HepG2 (cell line): ENCODE measurements at regions not wholly inside any gene's neighbourhood (a gene's known extent, or its start where the extent isn't known, plus 50 kb on each side); places are given as distances from the start of the nearest gene placed in this dataset.

Source experiments
- ATAC-seq: fragments of 200-7000 bp; cut with Tn5 transposase; 3 replicates; pipeline ENCODE4 v1.9.1; 2020; ENCODE audit warnings: mild to moderate bottlenecking, moderate library complexity
- BruUV-seq: library from RNA; stranded (reverse); fragments of 400-500 nt; replicated peaks from 2 replicates; lab custom pipeline; 2021; lab: Mats Ljungman, UMichigan
- CTCF ChIA-PET: fragments of 300-600 bp; formaldehyde crosslinking; extraction: SDS; loops from one replicate; lab custom pipeline; 2021; ENCODE audit warnings: low total read pairs, inconsistent platforms, low intra/inter-chr PET ratio; lab: Yijun Ruan, JAX
- POLR2A ChIA-PET: fragments of 350-600 bp; sonication (Branson Sonifier 250); formaldehyde crosslinking; loops from one replicate; lab custom pipeline; 2020; ENCODE audit warnings: antibody characterized with exemption, inconsistent platforms; lab: Yijun Ruan, JAX
- DNase-seq: peaks from one replicate; pipeline ENCODE4 v3.0.0-alpha.2; 2015; ENCODE audit warnings: low spot score
- FAIRE-seq: peaks from 3 replicates; lab custom pipeline; 2011; peaks lifted over from hg19 to GRCh38; lab: Jason Lieb, UNC
- H2AFZ ChIP-seq: one replicate; pipeline ENCODE4 v1.6.1; 2011; ENCODE audit warnings: low read length, inconsistent platforms
- H3K27ac ChIP-seq: fragments of 300-600 bp; 3 replicates; pipeline ENCODE4 v1.8.0; 2011; ENCODE audit warnings: mixed run types, mild to moderate bottlenecking, mixed read lengths, low read length, inconsistent platforms; ENCODE audit not compliant: insufficient read depth; ENCODE audit errors: extremely low read length
- H3K27me3 ChIP-seq, 2 experiments: fragments of 200-600 bp in 1 of 2; 2 replicates in 1 of 2; 3 replicates in 1 of 2; pipeline versions ENCODE4 v1.6.0 to v1.8.0; 2011; ENCODE audit warnings: low read length in 2 of 2, mild to moderate bottlenecking in 2 of 2, moderate library complexity in 2 of 2, inconsistent platforms in 1 of 2; ENCODE audit not compliant: insufficient read depth in 2 of 2, control insufficient read depth in 1 of 2
- H3K36me3 ChIP-seq, 2 experiments: fragments of 200-600 bp in 1 of 2; replicated peaks in 1 of 2; 2 replicates in 1 of 2; 3 replicates in 1 of 2; pipeline versions ENCODE4 v1.5.1 to v1.8.0; 2011; ENCODE audit warnings: low read length in 2 of 2, inconsistent platforms in 1 of 2; ENCODE audit not compliant: insufficient read depth in 2 of 2, control insufficient read depth in 1 of 2
- H3K4me1 ChIP-seq: 2 replicates; pipeline ENCODE4 v1.5.1; 2012; ENCODE audit warnings: low read length, inconsistent platforms; ENCODE audit not compliant: insufficient read depth
- H3K4me2 ChIP-seq: 2 replicates; pipeline ENCODE4 v1.6.0; 2011; ENCODE audit warnings: low read depth, low read length, inconsistent platforms
- H3K4me3 ChIP-seq, 3 experiments: fragments of 200-600 bp in 1 of 3; sonication (generic), shearing (Covaris generic) in 1 of 3; replicated peaks in 1 of 3; 2 replicates each; pipeline ENCODE4 v1.5.1; 2011 to 2016; ENCODE audit warnings: low read length in 3 of 3, inconsistent platforms in 2 of 3, low read depth in 2 of 3, mild to moderate bottlenecking in 2 of 3, control low read depth in 1 of 3, mixed read lengths in 1 of 3; ENCODE audit not compliant: insufficient read depth in 1 of 3
- H3K79me2 ChIP-seq: one replicate; pipeline ENCODE4 v1.6.1; 2011; ENCODE audit warnings: low read length, inconsistent platforms; ENCODE audit not compliant: insufficient read depth
- H3K9ac ChIP-seq: 2 replicates; pipeline ENCODE4 v1.6.0; 2011; ENCODE audit warnings: mild to moderate bottlenecking, low read depth, low read length, inconsistent platforms; ENCODE audit not compliant: insufficient read depth
- H3K9me3 ChIP-seq: 2 replicates; pipeline ENCODE4 v1.5.1; 2012; ENCODE audit warnings: mild to moderate bottlenecking, low read length
- H4K20me1 ChIP-seq: 2 replicates; pipeline ENCODE4 v1.6.0; 2011; ENCODE audit warnings: inconsistent platforms, mild to moderate bottlenecking, low read length, moderate library complexity; ENCODE audit not compliant: insufficient read depth
- CBX5 ChIP-seq: sonication (generic); formaldehyde crosslinking; IDR thresholded peaks from 2 replicates; pipeline ENCODE4 v1.4.0; 2020; ENCODE audit warnings: missing genetic modification reagents, borderline replicate concordance
- EED ChIP-seq: sonication (generic); formaldehyde crosslinking; IDR thresholded peaks from 2 replicates; pipeline ENCODE4 v1.5.0; 2020; ENCODE audit warnings: mild to moderate bottlenecking, missing genetic modification reagents
- FOXP4 ChIP-seq: sonication (generic); formaldehyde crosslinking; IDR thresholded peaks from 2 replicates; pipeline ENCODE4 v1.4.0; 2020; ENCODE audit warnings: missing genetic modification reagents
- JARID2 ChIP-seq: sonication (generic); formaldehyde crosslinking; IDR thresholded peaks from 2 replicates; pipeline ENCODE4 v1.8.1; 2023; ENCODE audit warnings: missing genetic modification reagents, inconsistent platforms; ENCODE audit not compliant: insufficient replicate concordance
- KDM5A ChIP-seq: fragments of 200-600 bp; sonication (generic); IDR thresholded peaks from 2 replicates; pipeline ENCODE4 v1.7.0; 2018; ENCODE audit warnings: antibody characterized with exemption, mild to moderate bottlenecking, low read length, borderline replicate concordance
- MAZ ChIP-seq, 2 experiments: sonication (generic) in 1 of 2; formaldehyde crosslinking in 1 of 2; IDR thresholded peaks; 2 replicates each; pipeline versions ENCODE4 v1.5.0 to v1.6.1; 2012 to 2020; ENCODE audit warnings: low read depth in 2 of 2, mild to moderate bottlenecking in 2 of 2, borderline replicate concordance in 1 of 2, improper control_type of control experiment in 1 of 2, low read length in 1 of 2, missing genetic modification reagents in 1 of 2, moderate library complexity in 1 of 2
- MNT ChIP-seq: fragments of 450-650 bp; IDR thresholded peaks from 2 replicates; pipeline ENCODE4 v1.6.1; 2016
- NFRKB ChIP-seq: fragments of 450-650 bp; IDR thresholded peaks from 2 replicates; pipeline ENCODE4 v1.6.1; 2017
- RELA ChIP-seq: sonication (generic); formaldehyde crosslinking; IDR thresholded peaks from 2 replicates; pipeline ENCODE4 v1.4.0; 2020; ENCODE audit warnings: missing genetic modification reagents
- SATB2 ChIP-seq: sonication (generic); formaldehyde crosslinking; IDR thresholded peaks from 2 replicates; pipeline ENCODE4 v1.5.0; 2020; ENCODE audit warnings: missing genetic modification reagents
- SIN3B ChIP-seq: fragments of 150-350 bp; IDR thresholded peaks from 2 replicates; pipeline ENCODE4 v1.6.1; 2014; ENCODE audit warnings: low read length
- TRIM22 ChIP-seq: fragments of 450-650 bp; IDR thresholded peaks from 2 replicates; pipeline ENCODE4 v1.6.1; 2017
- ZNF589 ChIP-seq: sonication (generic); formaldehyde crosslinking; conservative IDR thresholded peaks from 2 replicates; pipeline ENCODE4 v1.8.0; 2022; ENCODE audit warnings: mild to moderate bottlenecking, moderate library complexity, missing genetic modification reagents
- ZNF597 ChIP-seq: sonication (generic); formaldehyde crosslinking; IDR thresholded peaks from 2 replicates; pipeline ENCODE4 v1.5.0; 2020; ENCODE audit warnings: missing genetic modification reagents
- ZNF615 ChIP-seq: sonication (generic); formaldehyde crosslinking; IDR thresholded peaks from 2 replicates; pipeline ENCODE4 v1.5.0; 2020; ENCODE audit warnings: mild to moderate bottlenecking, missing genetic modification reagents, borderline replicate concordance
- ZNF7 ChIP-seq: IDR thresholded peaks from 2 replicates; pipeline ENCODE4 v1.6.1; 2016; ENCODE audit warnings: missing biosample characterization, missing genetic modification reagents
- ZNF761 ChIP-seq: sonication (generic); formaldehyde crosslinking; conservative IDR thresholded peaks from 2 replicates; pipeline ENCODE4 v1.4.0; 2020; ENCODE audit warnings: mild to moderate bottlenecking, missing genetic modification reagents
- WGBS: methylation state at CpG from one replicate; pipeline ENCODE4 v1.1.6; 2017; ENCODE audit warnings: low lambda C conversion rate; 5-methylcytosine and 5-hydroxymethylcytosine counted together
- in situ Hi-C: cut with HindIII; loops from 2 replicates; pipeline ENCODE4 v1.10.0; 2017; ENCODE audit warnings: low pct_unique_long_range_greater_than_20kb; ENCODE audit not compliant: extremely low pct_ligation_motif_present
- intact Hi-C: fragments of 100-400 bp; cut with micrococcal nuclease; formaldehyde crosslinking; loops from one replicate; pipeline ENCODE4 v1.10.0; 2022; ENCODE audit not compliant: unreplicated experiment

- TF ChIP-seq MNT = no peak
- TF ChIP-seq ZNF589 (CRISPR knock-in tag) = no peak
- no peak for TF ChIP-seq TRIM22
- TF ChIP-seq EED (CRISPR knock-in tag) = no peak
- TF ChIP-seq RELA (CRISPR knock-in tag) = no peak
- no peak for TF ChIP-seq NFRKB
- TF ChIP-seq JARID2 (CRISPR knock-in tag) = no peak
- TF ChIP-seq SIN3B = no peak
- no peak for TF ChIP-seq SATB2
- no peak for TF ChIP-seq FOXP4 (CRISPR knock-in tag)
Measured at GRCh38 chr5:29504411-29504810, 1689.1 kb upstream of the CDH6 start (continued).

GRCh38 chr5:29498860-29499259, 1694.6 kb upstream of the CDH6 start:
- peaks cover 59% of the 10 kb centered on the region for H3K9me3 ChIP-seq
- no peak overlapping the region for H3K27ac ChIP-seq
- POLR2A ChIA-PET = no interaction called here
- H3K9ac ChIP-seq = no peak overlapping the region
- TF ChIP-seq ZNF597 (CRISPR knock-in tag) (no peak), KDM5A (no peak), ZNF7 (CRISPR knock-in tag) (no peak), ZNF761 (no peak), CBX5 (no peak), ZNF615 (no peak), MAZ (IDR thresholded peaks at IDR 0.05; ENCODE audit: borderline replicate concordance, low read depth, low read length) (no peak), MAZ (CRISPR knock-in tag; IDR thresholded peaks at IDR 0.05; ENCODE audit: low read depth) (no peak)
- no peak for FAIRE-seq
- no peaks in the 10 kb centered on the region for H4K20me1 ChIP-seq
- no peak overlapping the region for H3K4me3 ChIP-seq
- H3K36me3 ChIP-seq = no peaks in the 10 kb centered on the region
- no peak for DNase-seq
- H3K4me2 ChIP-seq = no peak overlapping the region
- BruUV-seq = no TSS peak
- 49% methylated on average over 4 of the region's 4 CpGs for WGBS
- no peaks in the 10 kb centered on the region for H3K4me1 ChIP-seq
- intact Hi-C loops = no loop called here
- CTCF ChIA-PET = no interaction called here
- H3K79me2 ChIP-seq = no peaks in the 10 kb centered on the region
- ATAC-seq = no peak
- no peaks in the 10 kb centered on the region for H3K27me3 ChIP-seq
- no peak overlapping the region for H2AFZ ChIP-seq
- in situ Hi-C loops = no loop called here
